ENCODE measurements at regions not wholly inside any gene's neighbourhood (a gene's known extent, or its start where the extent isn't known, plus 50 kb on each side); places are given as distances from the start of the nearest gene placed in this dataset.

- Histone ChIP-seq H2AFZ (ENCODE audit: low read length) (peak overlapping the region; percentile 6), H3K4me1 (ENCODE audit: insufficient read depth, low read length) (no peaks in the 10 kb centered on the region), H3K4me3 (ENCODE audit: insufficient read depth, low read length) (no peak overlapping the region), H3K79me2 (ENCODE audit: insufficient read depth, low read length) (no peaks in the 10 kb centered on the region), H3K9me3 (ENCODE audit: low read depth, low read length) (no peaks in the 10 kb centered on the region), H4K20me1 (ENCODE audit: insufficient read depth, low read length) (no peaks in the 10 kb centered on the region), H3K27me3 (ENCODE audit: insufficient read depth, low read length) (no peaks in the 10 kb centered on the region), H3K4me2 (ENCODE audit: insufficient read depth, low read length) (no peak overlapping the region), H3K36me3 (ENCODE audit: insufficient read depth, low read length) (no peaks in the 10 kb centered on the region), H3K27ac (ENCODE audit: low read depth, low read length) (no peak overlapping the region)
- DNase-seq (ENCODE audit: insufficient read length, low spot score, missing footprints), result no peak
- TF ChIP-seq, protein P1, sequence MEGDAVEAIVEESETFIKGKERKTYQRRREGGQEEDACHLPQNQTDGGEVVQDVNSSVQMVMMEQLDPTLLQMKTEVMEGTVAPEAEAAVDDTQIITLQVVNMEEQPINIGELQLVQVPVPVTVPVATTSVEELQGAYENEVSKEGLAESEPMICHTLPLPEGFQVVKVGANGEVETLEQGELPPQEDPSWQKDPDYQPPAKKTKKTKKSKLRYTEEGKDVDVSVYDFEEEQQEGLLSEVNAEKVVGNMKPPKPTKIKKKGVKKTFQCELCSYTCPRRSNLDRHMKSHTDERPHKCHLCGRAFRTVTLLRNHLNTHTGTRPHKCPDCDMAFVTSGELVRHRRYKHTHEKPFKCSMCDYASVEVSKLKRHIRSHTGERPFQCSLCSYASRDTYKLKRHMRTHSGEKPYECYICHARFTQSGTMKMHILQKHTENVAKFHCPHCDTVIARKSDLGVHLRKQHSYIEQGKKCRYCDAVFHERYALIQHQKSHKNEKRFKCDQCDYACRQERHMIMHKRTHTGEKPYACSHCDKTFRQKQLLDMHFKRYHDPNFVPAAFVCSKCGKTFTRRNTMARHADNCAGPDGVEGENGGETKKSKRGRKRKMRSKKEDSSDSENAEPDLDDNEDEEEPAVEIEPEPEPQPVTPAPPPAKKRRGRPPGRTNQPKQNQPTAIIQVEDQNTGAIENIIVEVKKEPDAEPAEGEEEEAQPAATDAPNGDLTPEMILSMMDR (IDR thresholded peaks at IDR 0.05; ENCODE audit: extremely low read depth, low read depth, low read length), result no peak
Observed at GRCh38 chr13:106362707-106363106, 172.8 kb downstream of the EFNB2 start.

GRCh38 chr13:106361621-106362020 is 173.8 kb downstream of the EFNB2 start:
- Histone ChIP-seq H3K79me2 (ENCODE audit: insufficient read depth, low read length) (no peaks in the 10 kb centered on the region), H3K36me3 (ENCODE audit: insufficient read depth, low read length) (no peaks in the 10 kb centered on the region), H3K4me2 (ENCODE audit: insufficient read depth, low read length) (no peak overlapping the region), H2AFZ (ENCODE audit: low read length) (no peak overlapping the region), H4K20me1 (ENCODE audit: insufficient read depth, low read length) (no peaks in the 10 kb centered on the region), H3K9me3 (ENCODE audit: low read depth, low read length) (no peaks in the 10 kb centered on the region), H3K4me3 (ENCODE audit: insufficient read depth, low read length) (no peak overlapping the region), H3K27ac (ENCODE audit: low read depth, low read length) (no peak overlapping the region), H3K4me1 (ENCODE audit: insufficient read depth, low read length) (no peaks in the 10 kb centered on the region), H3K27me3 (ENCODE audit: insufficient read depth, low read length) (no peaks in the 10 kb centered on the region)
- TF ChIP-seq, protein P1 (IDR thresholded peaks at IDR 0.05; ENCODE audit: extremely low read depth, low read depth, low read length), result no peak
- DNase-seq (ENCODE audit: insufficient read length, low spot score, missing footprints), result no peak

DNA sequence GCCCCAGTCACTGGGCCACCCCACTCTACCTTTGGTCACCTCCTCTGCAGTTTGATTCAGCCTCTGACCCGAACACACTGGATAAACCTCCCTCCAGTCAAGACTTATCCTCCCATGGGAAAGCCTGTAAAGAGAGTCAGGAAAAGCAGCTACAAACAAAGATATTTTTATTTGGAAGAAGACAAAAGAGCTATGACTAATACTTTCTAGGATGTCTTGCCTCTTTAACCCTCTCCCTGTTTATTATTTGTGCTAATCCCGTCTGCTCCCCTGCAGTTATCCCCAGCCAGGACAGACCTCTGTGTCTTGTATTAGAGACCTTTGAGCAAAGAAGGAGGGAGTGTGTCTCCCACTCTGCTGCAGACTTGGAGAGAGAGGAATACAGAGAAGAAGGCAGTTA is 178.3 kb downstream of the EFNB2 start:
- Histone ChIP-seq H3K27me3 (ENCODE audit: insufficient read depth, low read length) (no peaks in the 10 kb centered on the region), H3K79me2 (ENCODE audit: insufficient read depth, low read length) (no peaks in the 10 kb centered on the region), H3K4me2 (ENCODE audit: insufficient read depth, low read length) (no peak overlapping the region), H4K20me1 (ENCODE audit: insufficient read depth, low read length) (no peaks in the 10 kb centered on the region), H3K36me3 (ENCODE audit: insufficient read depth, low read length) (no peaks in the 10 kb centered on the region), H3K4me3 (ENCODE audit: insufficient read depth, low read length) (no peak overlapping the region), H3K27ac (ENCODE audit: low read depth, low read length) (no peak overlapping the region), H3K4me1 (ENCODE audit: insufficient read depth, low read length) (no peaks in the 10 kb centered on the region), H3K9me3 (ENCODE audit: low read depth, low read length) (no peaks in the 10 kb centered on the region), H2AFZ (ENCODE audit: low read length) (no peak overlapping the region)
- peak; percentile 76 for DNase-seq (ENCODE audit: insufficient read length, low spot score, missing footprints)
- TF ChIP-seq, protein P1 (IDR thresholded peaks at IDR 0.05; ENCODE audit: extremely low read depth, low read depth, low read length), result no peak

GRCh38 chr13:106355866-106356265 is 179.6 kb downstream of the EFNB2 start:
- Histone ChIP-seq H3K36me3 (ENCODE audit: insufficient read depth, low read length) (no peaks in the 10 kb centered on the region), H3K4me2 (ENCODE audit: insufficient read depth, low read length) (no peak overlapping the region), H3K27ac (ENCODE audit: low read depth, low read length) (no peak overlapping the region), H3K9me3 (ENCODE audit: low read depth, low read length) (no peaks in the 10 kb centered on the region), H3K79me2 (ENCODE audit: insufficient read depth, low read length) (no peaks in the 10 kb centered on the region), H4K20me1 (ENCODE audit: insufficient read depth, low read length) (no peaks in the 10 kb centered on the region), H2AFZ (ENCODE audit: low read length) (no peak overlapping the region), H3K27me3 (ENCODE audit: insufficient read depth, low read length) (peaks cover 3% of the 10 kb centered on the region), H3K4me3 (ENCODE audit: insufficient read depth, low read length) (no peak overlapping the region), H3K4me1 (ENCODE audit: insufficient read depth, low read length) (no peaks in the 10 kb centered on the region)
- no peak for DNase-seq (ENCODE audit: insufficient read length, low spot score, missing footprints)
- TF ChIP-seq, protein P1 (IDR thresholded peaks at IDR 0.05; ENCODE audit: extremely low read depth, low read depth, low read length), result no peak

All from osteoblast (primary cell).